ENCODE measurements at regions not wholly inside any gene's neighbourhood (a gene's known extent, or its start where the extent isn't known, plus 50 kb on each side); places are given as distances from the start of the nearest gene placed in this dataset.

- no peaks in the 10 kb centered on the region for H3K27me3 ChIP-seq
- H3K36me3 ChIP-seq = no peaks in the 10 kb centered on the region
- TF ChIP-seq, protein P1, sequence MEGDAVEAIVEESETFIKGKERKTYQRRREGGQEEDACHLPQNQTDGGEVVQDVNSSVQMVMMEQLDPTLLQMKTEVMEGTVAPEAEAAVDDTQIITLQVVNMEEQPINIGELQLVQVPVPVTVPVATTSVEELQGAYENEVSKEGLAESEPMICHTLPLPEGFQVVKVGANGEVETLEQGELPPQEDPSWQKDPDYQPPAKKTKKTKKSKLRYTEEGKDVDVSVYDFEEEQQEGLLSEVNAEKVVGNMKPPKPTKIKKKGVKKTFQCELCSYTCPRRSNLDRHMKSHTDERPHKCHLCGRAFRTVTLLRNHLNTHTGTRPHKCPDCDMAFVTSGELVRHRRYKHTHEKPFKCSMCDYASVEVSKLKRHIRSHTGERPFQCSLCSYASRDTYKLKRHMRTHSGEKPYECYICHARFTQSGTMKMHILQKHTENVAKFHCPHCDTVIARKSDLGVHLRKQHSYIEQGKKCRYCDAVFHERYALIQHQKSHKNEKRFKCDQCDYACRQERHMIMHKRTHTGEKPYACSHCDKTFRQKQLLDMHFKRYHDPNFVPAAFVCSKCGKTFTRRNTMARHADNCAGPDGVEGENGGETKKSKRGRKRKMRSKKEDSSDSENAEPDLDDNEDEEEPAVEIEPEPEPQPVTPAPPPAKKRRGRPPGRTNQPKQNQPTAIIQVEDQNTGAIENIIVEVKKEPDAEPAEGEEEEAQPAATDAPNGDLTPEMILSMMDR (IDR thresholded peaks at IDR 0.05) = no peak
- H3K4me1 ChIP-seq = peaks cover 0 to 21% of the 10 kb centered on the region in 2 donors
- H3K9me3 ChIP-seq = no peaks in the 10 kb centered on the region
- no peak overlapping the region for H3K4me3 ChIP-seq
- no peak for DNase-seq (ENCODE audit: low spot score)
- no peak overlapping the region for H3K27ac ChIP-seq
Observed at GRCh38 chr7:45292481-45292880, 134.9 kb downstream of the RAMP3 start.

GRCh38 chr7:45293295-45293942, 135.8 kb downstream of the RAMP3 start:
- Histone ChIP-seq H3K9me3 (no peaks in the 10 kb centered on the region), H3K4me3 (no peak overlapping the region)

DNA sequence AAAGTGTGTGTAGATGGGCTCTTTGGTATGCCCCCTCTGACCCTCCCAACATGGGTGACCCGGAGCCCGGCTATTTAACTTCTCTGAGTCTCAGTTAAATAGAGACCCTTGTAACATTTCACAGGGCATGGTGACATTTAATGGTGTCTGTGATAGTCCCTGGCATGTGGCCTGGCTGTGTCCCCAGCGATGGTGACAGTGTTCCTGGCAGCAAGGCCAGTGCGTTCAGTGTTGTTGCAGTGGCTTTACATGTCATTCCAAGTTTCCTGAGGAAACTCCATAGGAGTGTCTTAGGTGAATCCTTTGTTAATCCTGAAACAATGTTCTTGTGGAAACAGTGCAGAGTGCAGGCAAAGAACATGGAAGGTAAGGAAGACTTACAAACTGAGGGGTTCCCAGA, 137.0 kb downstream of the RAMP3 start:
- Histone ChIP-seq H3K36me3 (no peaks in the 10 kb centered on the region), H3K27me3 (no peaks in the 10 kb centered on the region), H3K9me3 (no peaks in the 10 kb centered on the region), H3K4me1 (peaks cover 0 to 21% of the 10 kb centered on the region in 2 donors), H3K4me3 (no peak overlapping the region), H3K27ac (no peak overlapping the region)
- TF ChIP-seq, protein P1 (IDR thresholded peaks at IDR 0.05) = no peak
- DNase-seq (ENCODE audit: low spot score) = no peak

More at GRCh38 chr7:45293295-45293942, 135.8 kb downstream of the RAMP3 start:
- peak overlapping the region; percentile 18 to 31 for H3K27ac ChIP-seq
- TF ChIP-seq, protein P1 (IDR thresholded peaks at IDR 0.05) = no peak
- H3K27me3 ChIP-seq = no peaks in the 10 kb centered on the region
- no peak for DNase-seq (ENCODE audit: low spot score)
- peaks cover 0 to 21% of the 10 kb centered on the region in 2 donors for H3K4me1 ChIP-seq
- no peaks in the 10 kb centered on the region for H3K36me3 ChIP-seq

DNA sequence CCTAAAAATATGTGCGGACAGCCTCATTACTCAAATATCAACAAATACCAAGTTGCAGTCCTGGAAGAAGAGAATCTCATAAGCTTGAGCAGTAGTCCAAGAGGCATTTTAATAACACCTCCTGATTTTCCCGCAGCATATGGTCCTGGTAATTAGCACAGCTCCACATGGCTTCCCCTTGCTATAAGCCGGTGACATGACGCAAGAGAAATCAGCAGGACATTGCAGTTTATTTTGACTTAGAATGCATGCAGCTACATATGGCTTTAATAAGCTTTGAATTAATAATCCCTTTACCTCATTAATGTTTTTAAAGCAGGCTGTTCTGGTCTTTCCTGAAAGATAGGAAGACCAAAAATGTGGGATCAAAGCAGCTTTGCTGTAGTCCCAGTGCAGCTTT, 137.6 kb downstream of the RAMP3 start:
- peaks cover 0 to 21% of the 10 kb centered on the region in 2 donors for H3K4me1 ChIP-seq
- no peak overlapping the region for H3K27ac ChIP-seq
- no peaks in the 10 kb centered on the region for H3K9me3 ChIP-seq
- no peaks in the 10 kb centered on the region for H3K36me3 ChIP-seq
- no peak overlapping the region for H3K4me3 ChIP-seq
- H3K27me3 ChIP-seq = no peaks in the 10 kb centered on the region
- TF ChIP-seq, protein P1 (IDR thresholded peaks at IDR 0.05) = no peak
- no peak for DNase-seq (ENCODE audit: low spot score)

DNA sequence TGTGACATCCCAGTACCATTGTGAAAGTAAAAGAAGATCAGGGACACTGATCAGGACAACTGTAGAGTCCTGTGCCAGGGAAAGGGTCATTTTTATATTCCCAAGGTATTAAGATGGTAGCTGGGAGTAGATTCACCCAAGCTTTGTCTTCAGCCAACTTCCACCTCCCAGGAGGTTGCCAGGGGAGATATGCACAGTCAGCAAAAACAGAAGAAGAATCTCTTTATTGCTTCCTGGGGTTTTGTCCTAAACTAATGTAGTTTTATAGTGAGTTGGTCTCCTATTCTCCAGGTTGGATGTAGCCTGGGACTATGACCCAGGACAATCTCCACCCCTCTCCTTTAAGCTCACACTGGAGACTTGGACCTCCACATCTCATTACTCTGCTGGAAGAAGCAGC, 139.2 kb downstream of the RAMP3 start:
- H3K4me1 ChIP-seq = peaks cover 0 to 21% of the 10 kb centered on the region in 2 donors
- no peak overlapping the region for H3K27ac ChIP-seq
- TF ChIP-seq, protein P1 (IDR thresholded peaks at IDR 0.05) = no peak
- DNase-seq (ENCODE audit: low spot score) = no peak
- no peaks in the 10 kb centered on the region for H3K9me3 ChIP-seq
- no peaks in the 10 kb centered on the region for H3K27me3 ChIP-seq
- H3K4me3 ChIP-seq = no peak overlapping the region
- H3K36me3 ChIP-seq = no peaks in the 10 kb centered on the region

Data from right atrium auricular region (tissue), 2 donors.